ENCODE measurements at regions not wholly inside any gene's neighbourhood (a gene's known extent, or its start where the extent isn't known, plus 50 kb on each side); places are given as distances from the start of the nearest gene placed in this dataset.

DNA sequence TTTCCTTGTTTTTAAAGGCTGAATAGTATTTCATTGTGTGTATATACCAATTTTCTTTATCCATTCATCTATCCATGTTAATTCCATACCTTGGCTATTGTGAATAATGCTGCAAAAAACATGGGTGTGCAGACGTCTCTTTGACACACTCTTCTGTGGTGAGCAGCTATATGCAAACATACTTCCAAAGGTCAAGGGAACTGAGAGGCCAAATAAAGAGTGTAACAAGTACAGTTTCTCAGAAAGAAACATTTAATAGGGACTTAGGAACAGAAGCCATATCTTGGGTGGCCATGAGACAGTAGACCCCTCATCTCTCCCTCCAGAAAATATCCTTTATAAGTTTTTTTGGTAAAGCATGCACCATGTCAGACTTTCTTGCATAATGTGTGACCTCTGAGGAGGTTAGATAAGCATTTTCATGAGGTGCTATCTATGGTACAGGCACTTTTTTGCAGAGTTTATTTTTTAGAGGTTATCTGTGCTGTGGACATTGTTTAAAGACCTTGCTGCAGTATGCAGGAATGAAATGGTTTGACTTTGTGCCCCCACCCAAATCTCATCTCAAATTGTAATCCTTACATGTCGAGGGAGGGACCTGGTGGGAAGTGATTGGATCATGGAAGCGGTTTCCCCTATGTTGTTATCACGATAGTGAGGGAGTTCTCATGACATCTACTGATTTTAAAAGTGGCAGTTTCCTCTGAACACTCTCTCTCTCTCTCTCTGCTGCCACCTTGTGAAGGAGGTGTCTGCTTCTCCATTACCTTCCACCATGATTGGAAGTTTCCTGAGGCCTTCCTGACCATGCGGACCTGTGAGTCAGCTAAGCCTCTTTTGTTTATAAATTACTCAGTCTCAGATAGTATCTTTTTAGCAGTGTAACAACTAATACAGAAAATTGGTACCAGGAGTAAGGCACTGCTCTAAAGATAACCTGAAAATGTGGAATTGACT is 1202.3 kb downstream of the GALC start:
- TF ChIP-seq, protein P1, sequence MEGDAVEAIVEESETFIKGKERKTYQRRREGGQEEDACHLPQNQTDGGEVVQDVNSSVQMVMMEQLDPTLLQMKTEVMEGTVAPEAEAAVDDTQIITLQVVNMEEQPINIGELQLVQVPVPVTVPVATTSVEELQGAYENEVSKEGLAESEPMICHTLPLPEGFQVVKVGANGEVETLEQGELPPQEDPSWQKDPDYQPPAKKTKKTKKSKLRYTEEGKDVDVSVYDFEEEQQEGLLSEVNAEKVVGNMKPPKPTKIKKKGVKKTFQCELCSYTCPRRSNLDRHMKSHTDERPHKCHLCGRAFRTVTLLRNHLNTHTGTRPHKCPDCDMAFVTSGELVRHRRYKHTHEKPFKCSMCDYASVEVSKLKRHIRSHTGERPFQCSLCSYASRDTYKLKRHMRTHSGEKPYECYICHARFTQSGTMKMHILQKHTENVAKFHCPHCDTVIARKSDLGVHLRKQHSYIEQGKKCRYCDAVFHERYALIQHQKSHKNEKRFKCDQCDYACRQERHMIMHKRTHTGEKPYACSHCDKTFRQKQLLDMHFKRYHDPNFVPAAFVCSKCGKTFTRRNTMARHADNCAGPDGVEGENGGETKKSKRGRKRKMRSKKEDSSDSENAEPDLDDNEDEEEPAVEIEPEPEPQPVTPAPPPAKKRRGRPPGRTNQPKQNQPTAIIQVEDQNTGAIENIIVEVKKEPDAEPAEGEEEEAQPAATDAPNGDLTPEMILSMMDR (IDR thresholded peaks at IDR 0.05; ENCODE audit: control insufficient read depth, extremely low read depth, insufficient read depth), result no peak
- no peak overlapping the region for H3K4me3 ChIP-seq (ENCODE audit: low read depth, low read length)
- DNase-seq (ENCODE audit: low read depth), result no peak

DNA sequence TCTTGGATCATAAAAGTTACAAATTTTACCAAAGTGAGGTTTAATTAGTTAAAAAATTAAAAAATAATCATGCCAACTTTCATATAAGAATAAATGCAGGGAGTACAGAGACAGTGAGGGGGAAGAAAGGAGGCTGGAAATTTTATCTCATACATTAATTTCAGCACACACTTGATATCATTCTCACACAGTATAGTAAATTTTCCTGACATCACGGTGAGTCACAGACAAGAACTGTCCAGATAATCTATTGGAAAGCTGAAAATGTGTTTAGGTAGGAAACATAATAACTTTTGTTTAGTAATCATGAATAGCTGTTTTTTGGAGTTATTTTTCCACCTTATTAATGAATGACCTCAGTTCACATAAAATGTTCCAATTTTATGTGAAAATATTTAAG is 1204.8 kb downstream of the GALC start:
- H3K4me3 ChIP-seq (ENCODE audit: low read depth, low read length), result no peak overlapping the region
- no peak for DNase-seq (ENCODE audit: low read depth)
- TF ChIP-seq, protein P1 (IDR thresholded peaks at IDR 0.05; ENCODE audit: control insufficient read depth, extremely low read depth, insufficient read depth), result no peak

DNA sequence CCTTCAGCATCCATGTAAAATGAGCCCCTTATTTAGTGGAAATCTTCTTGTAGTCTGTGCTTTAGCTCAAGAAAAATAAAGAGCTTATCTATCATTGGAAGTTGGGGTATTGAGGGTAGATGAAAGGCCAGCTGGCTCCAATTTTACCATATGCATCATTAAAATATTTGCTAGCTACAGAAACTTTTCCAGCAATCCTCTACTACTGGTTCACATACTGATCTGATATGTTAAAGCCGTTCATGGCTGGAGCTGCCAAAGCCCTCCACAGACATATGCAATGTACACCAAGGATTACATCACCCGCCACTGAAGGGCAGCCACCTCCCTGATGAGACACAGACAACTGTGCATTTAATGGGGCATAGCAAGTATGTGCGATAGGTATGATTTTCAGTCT is 1205.3 kb downstream of the GALC start:
- no peak for DNase-seq (ENCODE audit: low read depth)
- no peak overlapping the region for H3K4me3 ChIP-seq (ENCODE audit: low read depth, low read length)
- TF ChIP-seq, protein P1 (IDR thresholded peaks at IDR 0.05; ENCODE audit: control insufficient read depth, extremely low read depth, insufficient read depth), result no peak

DNA sequence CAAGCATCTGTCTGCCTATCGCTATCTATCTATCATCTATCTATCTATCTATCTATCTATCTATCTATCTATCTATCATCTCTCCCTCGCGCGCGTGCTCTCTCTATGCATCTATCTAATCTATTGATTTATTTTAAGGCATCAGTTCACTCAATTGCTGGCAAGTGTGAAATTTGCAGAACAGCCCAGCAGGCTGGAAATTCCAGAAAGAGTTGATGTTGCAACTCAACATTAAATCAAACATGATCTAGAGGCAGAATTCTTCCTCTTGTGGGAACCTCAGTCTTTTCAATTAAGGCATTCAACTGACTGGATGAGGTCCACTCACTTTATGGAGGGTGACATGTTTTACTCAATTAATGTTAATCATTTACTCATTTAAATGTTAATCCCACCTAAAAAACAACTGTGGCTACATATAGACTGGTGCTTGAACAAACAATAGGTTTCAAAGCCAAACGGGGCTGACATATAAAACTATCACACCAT is 1210.8 kb downstream of the GALC start:
- DNase-seq (ENCODE audit: low read depth), result no peak
- H3K4me3 ChIP-seq (ENCODE audit: low read depth, low read length), result no peak overlapping the region
- TF ChIP-seq, protein P1 (IDR thresholded peaks at IDR 0.05; ENCODE audit: control insufficient read depth, extremely low read depth, insufficient read depth), result no peak

DNA sequence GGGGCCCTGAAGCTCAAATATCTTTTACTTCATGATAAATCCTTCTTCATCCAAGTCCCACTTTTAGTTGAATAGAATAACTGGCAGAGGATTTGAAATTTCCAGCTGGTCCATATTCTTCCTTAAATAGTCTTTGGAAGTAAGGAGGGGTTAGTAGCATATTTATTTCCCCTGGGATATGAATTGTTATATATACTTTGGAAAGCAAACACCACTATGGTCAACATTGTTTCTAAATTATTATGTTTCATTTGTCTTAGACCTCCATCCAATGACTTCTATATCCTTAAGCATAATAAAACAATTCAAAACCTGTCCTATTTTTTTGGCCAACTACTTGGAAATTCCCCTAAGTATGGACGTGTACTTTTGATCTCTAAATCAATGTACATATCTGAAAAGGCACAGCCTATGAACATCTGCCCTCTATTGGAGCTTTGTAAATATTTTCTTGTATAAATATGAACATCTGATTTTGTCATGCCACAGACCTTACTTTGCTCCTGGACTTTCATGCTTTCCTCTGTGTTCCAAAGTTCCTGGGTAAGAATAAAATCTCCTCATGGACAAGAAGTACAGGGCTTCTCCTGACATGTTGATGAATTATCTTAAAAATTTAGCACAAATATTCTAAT is 1212.0 kb downstream of the GALC start:
- no peak for DNase-seq (ENCODE audit: low read depth)

DNA sequence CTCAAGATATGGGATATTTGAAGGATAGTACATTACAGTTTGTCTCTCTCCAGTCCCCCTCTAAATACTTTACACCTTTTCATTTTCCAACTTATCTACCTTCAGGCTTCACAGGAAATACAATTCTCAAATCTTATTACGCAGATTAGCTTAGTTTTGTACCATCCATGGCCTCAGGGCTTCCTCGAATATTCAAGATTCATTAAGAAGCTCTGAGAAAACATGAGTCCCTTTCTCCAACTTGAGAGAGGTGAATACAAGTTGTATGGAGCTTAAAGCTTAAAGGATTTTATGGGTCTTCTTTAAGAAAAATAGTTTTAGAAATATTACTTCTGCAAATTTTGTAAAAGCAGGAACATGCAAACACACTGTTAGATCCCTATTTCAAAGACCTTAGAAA is 1212.5 kb downstream of the GALC start:
- H3K4me3 ChIP-seq (ENCODE audit: low read depth, low read length), result no peak overlapping the region
- DNase-seq (ENCODE audit: low read depth), result no peak
- TF ChIP-seq, protein P1 (IDR thresholded peaks at IDR 0.05; ENCODE audit: control insufficient read depth, extremely low read depth, insufficient read depth), result no peak

More for the DNA sequence above, 1212.0 kb downstream of the GALC start:
- H3K4me3 ChIP-seq (ENCODE audit: low read depth, low read length), result no peak overlapping the region
- TF ChIP-seq, protein P1 (IDR thresholded peaks at IDR 0.05; ENCODE audit: control insufficient read depth, extremely low read depth, insufficient read depth), result no peak
